Sciatic nerve (tissue), 2 donors: ENCODE measurements at regions not wholly inside any gene's neighbourhood (a gene's known extent, or its start where the extent isn't known, plus 50 kb on each side); places are given as distances from the start of the nearest gene placed in this dataset.
"Not testable (repeated sequence)": the region's sequence is repeated elsewhere in the genome, so short reads cannot be mapped to it uniquely, and the experiment has no call there.

Experiments
- ATAC-seq: fragments of 200-7000 bp; cut with Tn5 transposase; one replicate; pipeline ENCODE4 v1.9.1; 2020; ENCODE audit warnings: mild to moderate bottlenecking, moderate library complexity
- DNase-seq: peaks from one replicate; pipeline ENCODE4 v3.0.0-alpha.2; 2020; ENCODE audit warnings: low spot score
- intact Hi-C: fragments of 100-400 bp; cut with DNase I; formaldehyde crosslinking; loops from one replicate; pipeline ENCODE4 v1.14.2; 2022
- donor health status: DM: no; HTN: no; CAD: no.
- donor health status: DM: no; HTN: no; CAD: no.

GRCh38 chr3:72520690-72521308 lies 327.4 kb downstream of the SHQ1 start:
- intact Hi-C loops: no loop called here
- ATAC-seq: no peak

GRCh38 chr3:72519946-72520604 lies 328.2 kb downstream of the SHQ1 start:
- ATAC-seq: no peak
- intact Hi-C loops: no loop called here

More at GRCh38 chr3:72520690-72521308, 327.4 kb downstream of the SHQ1 start:
- DNase-seq: no peak

GRCh38 chr3:72517921-72518424 lies 330.3 kb downstream of the SHQ1 start:
- ATAC-seq: no peak
- no peak for DNase-seq
- intact Hi-C loops: no loop called here

More at GRCh38 chr3:72519946-72520604, 328.2 kb downstream of the SHQ1 start:
- no peak for DNase-seq

GRCh38 chr3:72517336-72517735 lies 330.9 kb downstream of the SHQ1 start:
- ATAC-seq (no peak), DNase-seq (no peak)
- intact Hi-C loops: no loop called here

GRCh38 chr3:72516361-72516760 lies 331.9 kb downstream of the SHQ1 start:
- intact Hi-C loops: no loop called here
- DNase-seq (no peak), ATAC-seq (no peak)

GRCh38 chr3:72515941-72516340 lies 332.3 kb downstream of the SHQ1 start:
- no peak for DNase-seq
- ATAC-seq: no peak
- intact Hi-C loops: no loop called here

GRCh38 chr3:72515281-72515680 lies 333.0 kb downstream of the SHQ1 start:
- intact Hi-C loops: no loop called here
- no peak for DNase-seq
- ATAC-seq: no peak

- ATAC-seq (no peak), DNase-seq (no peak)
- intact Hi-C loops: no loop called here
These were observed 338.0 kb downstream of the SHQ1 start for GRCh38 chr3:72510247-72510646.

- no peak for ATAC-seq
- no peak for DNase-seq
- intact Hi-C loops: no loop called here
These were observed 342.5 kb downstream of the SHQ1 start for GRCh38 chr3:72505539-72506405.

- intact Hi-C loops, ATAC-seq, DNase-seq: not testable (repeated sequence)
These were observed 350.7 kb downstream of the SHQ1 start for GRCh38 chr3:72497501-72497900.

- intact Hi-C loops: no loop called here
These were observed 352.1 kb downstream of the SHQ1 start for GRCh38 chr3:72496051-72496670.

GRCh38 chr3:72494626-72495025 lies 353.6 kb downstream of the SHQ1 start:
- intact Hi-C loops: no loop called here
- ATAC-seq (no peak), DNase-seq (no peak)

More at GRCh38 chr3:72496051-72496670, 352.1 kb downstream of the SHQ1 start:
- DNase-seq: no peak
- ATAC-seq: no peak

GRCh38 chr3:72494130-72494529 lies 354.1 kb downstream of the SHQ1 start:
- DNase-seq (no peak), ATAC-seq (no peak)
- intact Hi-C loops: no loop called here

- DNase-seq (peak; percentile 82), ATAC-seq (peak; percentile 96)
- intact Hi-C loops: no loop called here
These were observed 356.0 kb downstream of the SHQ1 start for GRCh38 chr3:72492240-72492639.

GRCh38 chr3:72490688-72491435 lies 357.4 kb downstream of the SHQ1 start:
- intact Hi-C loops: no loop called here

GRCh38 chr3:72489901-72490300 lies 358.3 kb downstream of the SHQ1 start:
- DNase-seq (no peak), ATAC-seq (no peak)
- intact Hi-C loops: no loop called here

More at GRCh38 chr3:72490688-72491435, 357.4 kb downstream of the SHQ1 start:
- DNase-seq (no peak), ATAC-seq (peak; percentile 72)

GRCh38 chr3:72488738-72489035 lies 359.6 kb downstream of the SHQ1 start:
- intact Hi-C loops: no loop called here
- ATAC-seq (no peak), DNase-seq (no peak)

- no peak for DNase-seq
- intact Hi-C loops: no loop called here
These were observed 360.1 kb downstream of the SHQ1 start for GRCh38 chr3:72487946-72488737.

More at GRCh38 chr3:72487946-72488737, 360.1 kb downstream of the SHQ1 start:
- ATAC-seq: no peak
